ENCODE measurements at regions not wholly inside any gene's neighbourhood (a gene's known extent, or its start where the extent isn't known, plus 50 kb on each side); places are given as distances from the start of the nearest gene placed in this dataset.

DNA sequence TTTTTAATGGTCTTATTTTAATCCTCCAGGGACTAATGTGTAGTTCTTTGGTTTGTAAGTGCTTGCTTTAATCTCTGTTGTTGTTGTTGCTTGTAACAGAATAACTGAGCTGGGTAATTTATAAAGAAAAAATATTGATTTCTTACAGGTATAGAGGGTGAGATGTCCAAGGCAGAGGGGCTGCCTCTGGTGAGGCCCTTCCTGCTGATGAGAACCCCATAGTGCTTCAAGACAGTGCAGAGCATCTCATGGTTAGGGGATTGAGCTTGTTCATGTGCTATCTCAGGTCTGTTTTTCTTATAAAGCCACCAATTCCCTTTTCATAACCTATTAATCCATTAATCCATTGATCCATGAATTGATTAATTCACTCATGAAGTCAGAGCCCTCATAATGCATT, 516.3 kb upstream of the KCND2 start:
- H3K4me3 ChIP-seq (ENCODE audit: control insufficient read depth, low read depth, low read length): no peak overlapping the region
- DNase-seq (ENCODE audit: low read depth): no peak
- TF ChIP-seq CTCF (conservative IDR thresholded peaks at IDR 0.05; ENCODE audit: control insufficient read depth, insufficient read depth, low read depth, low read length): no peak

- no peak overlapping the region for H3K4me3 ChIP-seq (ENCODE audit: control insufficient read depth, low read depth, low read length)
- no peak for TF ChIP-seq CTCF (conservative IDR thresholded peaks at IDR 0.05; ENCODE audit: control insufficient read depth, insufficient read depth, low read depth, low read length)
- no peak for DNase-seq (ENCODE audit: low read depth)
Measured at GRCh38 chr7:119758254-119758653, 514.7 kb upstream of the KCND2 start.

DNA sequence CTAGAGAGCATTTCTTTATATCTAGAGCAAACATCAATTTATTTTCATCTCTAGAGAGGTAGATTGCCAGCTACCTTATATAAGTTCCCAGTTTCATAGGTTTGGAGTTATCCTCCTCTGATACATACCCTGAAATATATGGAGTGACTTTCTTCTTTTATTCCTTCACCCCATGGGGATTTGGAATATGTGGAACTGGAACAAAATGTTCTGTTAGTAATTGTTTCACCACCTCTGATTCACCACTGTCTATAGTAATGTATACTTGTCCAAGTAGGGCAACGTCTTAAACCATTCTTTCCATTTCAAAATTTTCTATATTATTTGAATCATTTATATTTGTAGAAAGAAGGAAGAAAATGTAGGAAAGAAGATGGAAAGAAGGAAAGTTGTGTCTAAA, 511.2 kb upstream of the KCND2 start:
- no peak for TF ChIP-seq CTCF (conservative IDR thresholded peaks at IDR 0.05; ENCODE audit: control insufficient read depth, insufficient read depth, low read depth, low read length)
- H3K4me3 ChIP-seq (ENCODE audit: control insufficient read depth, low read depth, low read length): no peak overlapping the region
- peak; percentile 82 for DNase-seq (ENCODE audit: low read depth)

DNA sequence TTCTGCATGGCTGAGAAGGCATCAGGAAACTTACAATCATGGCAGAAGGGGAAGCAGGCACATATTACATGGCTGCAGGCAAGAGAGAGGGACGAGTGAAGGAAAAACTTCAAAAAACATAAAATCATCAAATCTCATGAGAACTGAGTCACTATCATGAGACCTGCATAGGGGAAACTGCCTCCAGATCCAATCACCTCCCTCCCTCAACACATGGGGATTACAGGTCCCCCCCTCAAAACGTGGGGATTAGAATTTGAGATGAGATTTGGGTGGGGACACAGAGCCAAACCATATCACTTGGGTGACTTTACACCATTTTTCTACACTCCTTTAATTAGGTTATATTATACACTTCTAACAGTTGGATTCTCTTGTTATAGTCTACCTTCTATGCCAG, 490.7 kb upstream of the KCND2 start:
- no peak for TF ChIP-seq CTCF (conservative IDR thresholded peaks at IDR 0.05; ENCODE audit: control insufficient read depth, insufficient read depth, low read depth, low read length)
- no peak for DNase-seq (ENCODE audit: low read depth)
- no peak overlapping the region for H3K4me3 ChIP-seq (ENCODE audit: control insufficient read depth, low read depth, low read length)

GRCh38 chr7:119783799-119784198, 489.2 kb upstream of the KCND2 start:
- H3K4me3 ChIP-seq (ENCODE audit: control insufficient read depth, low read depth, low read length): no peak overlapping the region
- peak; percentile 44 for DNase-seq (ENCODE audit: low read depth)
- no peak for TF ChIP-seq CTCF (conservative IDR thresholded peaks at IDR 0.05; ENCODE audit: control insufficient read depth, insufficient read depth, low read depth, low read length)

GRCh38 chr7:119802147-119802546, 470.8 kb upstream of the KCND2 start:
- no peak for DNase-seq (ENCODE audit: low read depth)
- TF ChIP-seq CTCF (conservative IDR thresholded peaks at IDR 0.05; ENCODE audit: control insufficient read depth, insufficient read depth, low read depth, low read length): no peak
- no peak overlapping the region for H3K4me3 ChIP-seq (ENCODE audit: control insufficient read depth, low read depth, low read length)

GRCh38 chr7:119825091-119825655, 447.8 kb upstream of the KCND2 start:
- H3K4me3 ChIP-seq (ENCODE audit: control insufficient read depth, low read depth, low read length): no peak overlapping the region
- no peak for TF ChIP-seq CTCF (conservative IDR thresholded peaks at IDR 0.05; ENCODE audit: control insufficient read depth, insufficient read depth, low read depth, low read length)

More at GRCh38 chr7:119825091-119825655, 447.8 kb upstream of the KCND2 start:
- no peak for DNase-seq (ENCODE audit: low read depth)

Data from fibroblast of mammary gland (primary cell).